Endothelial cell of umbilical vein (primary cell): ENCODE measurements at regions not wholly inside any gene's neighbourhood (a gene's known extent, or its start where the extent isn't known, plus 50 kb on each side); places are given as distances from the start of the nearest gene placed in this dataset.

ENCODE experiments used
- BruUV-seq: library from RNA; stranded (reverse); fragments of 400-500 nt; replicated peaks from 2 replicates; lab custom pipeline; 2021; lab: Mats Ljungman, UMichigan
- CTCF ChIA-PET: fragments of 300-600, 350-600 bp; sonication (Branson Sonifier 250); formaldehyde crosslinking; loops from one replicate; lab custom pipeline; 2021; ENCODE audit warnings: antibody characterized with exemption, inconsistent platforms; lab: Charles Lee
- POLR2A ChIA-PET: fragments of 300-600, 350-600 bp; sonication (Branson Sonifier 250); formaldehyde crosslinking; loops from one replicate; lab custom pipeline; 2021; ENCODE audit warnings: antibody characterized with exemption, inconsistent platforms; lab: Charles Lee
- DNase-seq: peaks from one replicate; pipeline ENCODE4 v3.0.0-alpha.2; 2011; ENCODE audit warnings: low read depth, low spot score
- FAIRE-seq: peaks from 2 replicates; lab custom pipeline; 2011; peaks lifted over from hg19 to GRCh38; lab: Jason Lieb, UNC
- H2AFZ ChIP-seq: 2 replicates; pipeline ENCODE4 v1.6.0; 2012; ENCODE audit warnings: low read depth, low read length, control low read depth, inconsistent platforms
- H3K27ac ChIP-seq: 2 replicates; pipeline ENCODE4 v1.5.1; 2011; ENCODE audit warnings: low read depth, mild to moderate bottlenecking, control low read depth, low read length, moderate library complexity; ENCODE audit not compliant: insufficient read depth
- H3K27me3 ChIP-seq, 2 experiments: 2 replicates each; pipeline versions ENCODE4 v1.6.0 to v1.6.1; 2011; ENCODE audit warnings: low read length in 2 of 2, mixed read lengths in 1 of 2; ENCODE audit not compliant: control insufficient read depth in 2 of 2, insufficient read depth in 2 of 2
- H3K36me3 ChIP-seq, 2 experiments: 2 replicates in 1 of 2; 3 replicates in 1 of 2; pipeline ENCODE4 v1.5.1; 2011; ENCODE audit warnings: low read length in 2 of 2, mild to moderate bottlenecking in 1 of 2, moderate library complexity in 1 of 2; ENCODE audit not compliant: control insufficient read depth in 2 of 2, insufficient read depth in 2 of 2; ENCODE audit errors: extremely low read depth in 1 of 2
- H3K4me1 ChIP-seq: 3 replicates; pipeline ENCODE4 v1.5.1; 2011; ENCODE audit warnings: mild to moderate bottlenecking, low read length; ENCODE audit not compliant: control insufficient read depth, insufficient read depth; ENCODE audit errors: extremely low read depth
- H3K4me2 ChIP-seq: 2 replicates; pipeline ENCODE4 v1.6.1; 2011; ENCODE audit warnings: low read length, control low read depth, mixed read lengths; ENCODE audit not compliant: insufficient read depth
- H3K4me3 ChIP-seq, 3 experiments: fragments of 200-600 bp in 1 of 3; sonication (generic), shearing (Covaris generic) in 1 of 3; replicated peaks in 1 of 3; 2 replicates each; pipeline ENCODE4 v1.5.1; 2011 to 2016; ENCODE audit warnings: control low read depth in 3 of 3, low read length in 3 of 3, mild to moderate bottlenecking in 2 of 3, inconsistent platforms in 1 of 3, low read depth in 1 of 3, moderate library complexity in 1 of 3; ENCODE audit not compliant: insufficient read depth in 1 of 3
- H3K79me2 ChIP-seq: 2 replicates; pipeline ENCODE4 v1.6.0; 2012; ENCODE audit warnings: low read length, inconsistent platforms; ENCODE audit not compliant: control insufficient read depth, insufficient read depth
- H3K9ac ChIP-seq: replicated peaks from 2 replicates; pipeline ENCODE3; 2011; ENCODE audit warnings: low read length, control low read depth; ENCODE audit not compliant: insufficient read depth; ENCODE audit errors: extremely low read depth
- H3K9me1 ChIP-seq: replicated peaks from 3 replicates; pipeline ENCODE4 v1.6.0; 2011; ENCODE audit warnings: mild to moderate bottlenecking, low read length; ENCODE audit not compliant: control insufficient read depth, insufficient read depth; ENCODE audit errors: extremely low read depth
- H3K9me3 ChIP-seq: replicated peaks from 2 replicates; pipeline ENCODE4 v1.5.1; 2012; ENCODE audit warnings: low read length, inconsistent platforms; ENCODE audit not compliant: control insufficient read depth, insufficient read depth
- H4K20me1 ChIP-seq: replicated peaks from 2 replicates; pipeline ENCODE3; 2011; ENCODE audit warnings: mild to moderate bottlenecking, low read length; ENCODE audit not compliant: control insufficient read depth, insufficient read depth; ENCODE audit errors: extremely low read depth
- EZH2 ChIP-seq: IDR thresholded peaks from 2 replicates; pipeline ENCODE4 v1.6.1; 2012; ENCODE audit warnings: borderline replicate concordance, low read depth, mild to moderate bottlenecking, moderate library complexity, low read length, inconsistent platforms; ENCODE audit not compliant: severe bottlenecking
- FOS ChIP-seq: IDR thresholded peaks from 2 replicates; pipeline ENCODE4 v1.6.1; 2011; ENCODE audit warnings: mild to moderate bottlenecking, low read length, moderate library complexity, borderline replicate concordance; ENCODE audit not compliant: insufficient read depth
- GATA2 ChIP-seq: IDR thresholded peaks from 2 replicates; pipeline ENCODE4 v1.7.0; 2011; ENCODE audit warnings: low read depth, mild to moderate bottlenecking, moderate library complexity, mixed read lengths, low read length; ENCODE audit not compliant: insufficient read length, insufficient read depth
- JUN ChIP-seq: IDR thresholded peaks from 2 replicates; pipeline ENCODE4 v1.6.1; 2011; ENCODE audit warnings: borderline replicate concordance, low read depth; ENCODE audit not compliant: insufficient read length, insufficient read depth
- MYC ChIP-seq: IDR thresholded peaks from one replicate; pipeline ENCODE4 v1.6.1; 2011; ENCODE audit warnings: mild to moderate bottlenecking, low read depth, low read length
- POLR2A ChIP-seq: IDR thresholded peaks from 2 replicates; pipeline ENCODE4 v1.6.1; 2012; ENCODE audit warnings: low read depth, mild to moderate bottlenecking, control low read depth, low read length
- POLR2AphosphoS5 ChIP-seq: IDR thresholded peaks from 2 replicates; pipeline ENCODE4 v1.6.1; 2012; ENCODE audit warnings: low read depth, mild to moderate bottlenecking, control low read depth, low read length, moderate library complexity; ENCODE audit not compliant: insufficient read depth
- dilution Hi-C: fragments of 300-500 bp; cut with MboI; formaldehyde crosslinking; loops from one replicate; pipeline ENCODE4 v1.15.0; 2019; ENCODE audit warnings: low sequenced_read_pairs; ENCODE audit not compliant: extremely low pct_ligation_motif_present
- intact Hi-C: fragments of 100-400 bp; cut with micrococcal nuclease; formaldehyde crosslinking; loops from one replicate; pipeline ENCODE4 v1.10.0; 2022
- TF ChIP-seq, protein P1 (sequence below), 2 donors: IDR thresholded peaks; 1 replicate in 1 of 2; 2 replicates in 1 of 2; pipeline ENCODE4 v1.5.1; 2011; ENCODE audit warnings: low read length in 2 of 2, mild to moderate bottlenecking in 2 of 2, moderate library complexity in 2 of 2, control low read depth in 1 of 2, inconsistent platforms in 1 of 2, low read depth in 1 of 2; ENCODE audit not compliant: insufficient read depth in 1 of 2; ENCODE audit errors: extremely low read depth in 1 of 2
- TF ChIP-seq, protein P2 (sequence below): IDR thresholded peaks from 2 replicates; pipeline ENCODE4 v1.6.1; 2011; ENCODE audit not compliant: insufficient read depth, insufficient read length

- Histone ChIP-seq H3K9me3 (no peaks in the 10 kb centered on the region), H3K4me2 (no peak overlapping the region), H3K36me3 (no peaks in the 10 kb centered on the region), H2AFZ (no peak overlapping the region), H3K9me1 (no peaks in the 10 kb centered on the region), H3K27ac (no peak overlapping the region), H3K27me3 (no peaks in the 10 kb centered on the region), H4K20me1 (no peaks in the 10 kb centered on the region), H3K4me1 (no peaks in the 10 kb centered on the region), H3K79me2 (no peaks in the 10 kb centered on the region), H3K4me3 (no peak overlapping the region), H3K9ac (no peak overlapping the region)
- intact Hi-C loops, result no loop called here
- ChIA-PET POLR2A (no interaction called here), CTCF (interaction anchor here (1.4 kb wide), 1 partner anchor 11 kb away, joined by 3 read pairs; no protein-coding TSS in a partner anchor)
- dilution Hi-C loops, result no loop called here
- BruUV-seq, result no TSS peak
- DNase-seq (no peak), FAIRE-seq (no peak)
- TF ChIP-seq, protein P1, sequence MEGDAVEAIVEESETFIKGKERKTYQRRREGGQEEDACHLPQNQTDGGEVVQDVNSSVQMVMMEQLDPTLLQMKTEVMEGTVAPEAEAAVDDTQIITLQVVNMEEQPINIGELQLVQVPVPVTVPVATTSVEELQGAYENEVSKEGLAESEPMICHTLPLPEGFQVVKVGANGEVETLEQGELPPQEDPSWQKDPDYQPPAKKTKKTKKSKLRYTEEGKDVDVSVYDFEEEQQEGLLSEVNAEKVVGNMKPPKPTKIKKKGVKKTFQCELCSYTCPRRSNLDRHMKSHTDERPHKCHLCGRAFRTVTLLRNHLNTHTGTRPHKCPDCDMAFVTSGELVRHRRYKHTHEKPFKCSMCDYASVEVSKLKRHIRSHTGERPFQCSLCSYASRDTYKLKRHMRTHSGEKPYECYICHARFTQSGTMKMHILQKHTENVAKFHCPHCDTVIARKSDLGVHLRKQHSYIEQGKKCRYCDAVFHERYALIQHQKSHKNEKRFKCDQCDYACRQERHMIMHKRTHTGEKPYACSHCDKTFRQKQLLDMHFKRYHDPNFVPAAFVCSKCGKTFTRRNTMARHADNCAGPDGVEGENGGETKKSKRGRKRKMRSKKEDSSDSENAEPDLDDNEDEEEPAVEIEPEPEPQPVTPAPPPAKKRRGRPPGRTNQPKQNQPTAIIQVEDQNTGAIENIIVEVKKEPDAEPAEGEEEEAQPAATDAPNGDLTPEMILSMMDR (IDR thresholded peaks at IDR 0.05; ENCODE audit: extremely low read depth in 1 of 2, insufficient read depth in 1 of 2, low read depth in 1 of 2, low read length in 2 of 2), result no peak
- TF ChIP-seq EZH2, result no peak
- TF ChIP-seq MYC, result no peak
- TF ChIP-seq, protein P2, sequence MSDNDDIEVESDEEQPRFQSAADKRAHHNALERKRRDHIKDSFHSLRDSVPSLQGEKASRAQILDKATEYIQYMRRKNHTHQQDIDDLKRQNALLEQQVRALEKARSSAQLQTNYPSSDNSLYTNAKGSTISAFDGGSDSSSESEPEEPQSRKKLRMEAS, result no peak
- no peak for TF ChIP-seq FOS
- no peak for TF ChIP-seq POLR2A
- no peak for TF ChIP-seq JUN
- TF ChIP-seq GATA2, result no peak
- no peak for TF ChIP-seq POLR2AphosphoS5
Observed at GRCh38 chr18:70411307-70411706, 122.5 kb downstream of the SOCS6 start.
